ENCODE measurements at regions not wholly inside any gene's neighbourhood (a gene's known extent, or its start where the extent isn't known, plus 50 kb on each side); places are given as distances from the start of the nearest gene placed in this dataset.

DNA sequence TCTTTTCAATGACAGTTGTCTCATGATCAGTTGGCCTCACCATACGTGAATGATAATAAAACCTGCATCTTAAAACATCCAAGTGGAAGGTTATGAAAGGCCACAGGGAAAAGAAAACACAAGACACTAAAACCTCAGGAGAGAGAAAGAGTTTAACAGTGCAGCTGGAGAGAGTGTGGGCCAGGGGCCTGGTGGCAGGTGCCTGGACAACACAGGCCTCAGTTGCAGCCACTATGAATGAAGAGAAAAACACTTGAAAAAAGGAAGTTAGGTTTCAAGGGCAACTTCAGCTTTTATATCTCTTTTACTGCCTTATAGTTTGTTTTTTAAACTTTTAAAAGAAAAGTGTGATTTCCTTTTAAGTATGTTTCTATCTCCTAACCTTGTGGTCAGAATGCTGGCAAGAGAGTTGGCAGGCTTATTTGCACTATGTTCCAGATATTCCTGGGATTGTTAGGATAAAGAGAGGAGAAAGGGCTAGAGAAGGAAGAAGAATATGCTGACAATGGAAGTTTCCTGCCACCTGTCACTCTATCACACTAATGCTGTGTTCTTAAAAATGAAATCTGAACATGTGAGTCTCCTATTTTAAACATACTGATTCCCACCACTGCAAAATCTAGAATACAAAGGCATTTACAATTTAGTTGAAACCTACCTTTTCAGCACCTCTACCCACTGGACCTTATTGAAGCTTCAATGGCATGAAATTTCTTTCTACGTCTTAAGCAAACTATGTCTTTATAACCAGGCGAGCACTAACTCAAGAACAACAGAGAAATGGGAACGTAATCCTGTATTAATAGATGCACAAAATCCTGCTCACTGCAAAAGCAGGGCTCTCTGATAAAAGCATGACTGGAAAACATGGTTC is 222.4 kb downstream of the CD83 start:
- no peak for DNase-seq

DNA sequence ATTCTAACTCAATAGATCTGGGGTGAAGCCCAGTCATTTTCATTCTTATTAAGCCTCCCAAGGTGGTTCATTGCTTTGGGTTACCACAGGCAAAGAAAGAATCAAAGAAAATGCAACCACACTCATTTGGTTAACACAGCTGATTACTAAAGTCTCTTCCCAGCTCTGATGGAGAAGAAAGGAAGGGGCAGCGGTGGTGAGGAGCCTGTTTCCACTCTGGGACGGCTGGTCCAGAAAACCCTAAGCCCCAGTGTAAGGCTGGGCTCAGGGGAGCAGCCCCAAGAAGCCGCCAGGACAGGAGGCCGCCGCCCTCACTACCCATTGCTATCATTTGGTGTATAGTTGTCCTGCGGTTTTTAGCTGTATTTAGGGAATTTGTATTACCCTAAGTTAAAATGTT is 226.9 kb downstream of the CD83 start:
- DNase-seq, result no peak

DNA sequence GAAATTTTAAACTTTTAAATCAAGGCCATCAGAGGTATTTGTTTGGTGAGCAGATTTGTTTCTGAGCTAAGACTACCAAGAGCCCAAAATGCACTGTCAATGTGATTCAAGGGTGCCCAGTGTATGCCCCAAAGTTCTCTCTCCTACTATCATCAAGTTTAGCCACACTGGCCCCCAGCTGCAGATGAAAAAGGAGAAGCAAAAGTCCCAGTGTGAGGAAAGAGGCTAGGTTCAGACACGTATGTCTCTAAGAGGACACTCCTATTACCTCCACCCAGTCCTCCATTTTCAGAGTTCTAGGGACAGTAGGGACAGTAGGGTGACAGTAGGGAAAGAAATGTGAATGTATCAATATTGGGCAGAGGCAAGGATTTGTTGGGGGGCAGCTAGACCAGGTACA is 230.8 kb downstream of the CD83 start:
- no peak for DNase-seq

DNA sequence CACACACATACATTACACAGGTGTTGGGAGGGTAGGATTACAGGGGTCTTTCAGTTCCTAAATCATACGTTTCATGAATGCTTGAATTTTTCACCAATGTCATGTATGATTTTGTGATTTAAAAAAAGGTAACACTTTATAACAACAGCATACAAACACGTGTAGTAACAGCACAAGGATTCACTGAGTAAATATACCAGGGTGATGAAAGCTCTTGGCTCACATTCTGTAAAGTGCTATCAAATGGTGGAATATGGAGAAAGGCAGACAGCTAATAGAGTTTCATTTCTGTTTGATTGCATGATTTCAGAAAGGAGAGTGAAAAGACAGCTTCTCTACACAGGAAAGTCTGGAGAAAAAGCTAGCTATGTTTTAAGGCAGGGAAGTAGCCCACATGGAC is 231.9 kb downstream of the CD83 start:
- no peak for DNase-seq

- no peak for DNase-seq
These were observed 232.6 kb downstream of the CD83 start for GRCh38 chr6:14350210-14350609.

GRCh38 chr6:14353281-14353680 is 235.7 kb downstream of the CD83 start:
- no peak for DNase-seq

DNA sequence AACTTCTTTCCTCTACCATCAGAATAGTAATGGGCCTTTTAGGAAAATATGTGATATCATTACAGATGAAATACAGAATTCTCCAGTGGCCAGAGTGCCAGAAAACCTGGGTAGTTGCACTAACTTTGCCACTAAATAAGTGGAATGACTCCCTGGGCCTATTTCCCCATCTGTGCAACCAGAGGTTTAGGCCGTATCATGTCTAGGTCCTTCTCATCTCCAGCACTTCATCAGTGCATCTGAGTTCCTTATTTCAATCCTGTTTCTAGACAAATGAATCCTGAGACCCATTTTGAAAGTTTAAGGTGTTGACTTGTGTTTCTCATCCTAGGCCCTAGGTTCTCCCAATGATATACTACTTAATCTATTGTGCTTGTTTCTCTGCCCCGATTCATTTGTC is 236.2 kb downstream of the CD83 start:
- DNase-seq, result no peak

GRCh38 chr6:14354919-14355572 is 237.5 kb downstream of the CD83 start:
- DNase-seq, result no peak

DNA sequence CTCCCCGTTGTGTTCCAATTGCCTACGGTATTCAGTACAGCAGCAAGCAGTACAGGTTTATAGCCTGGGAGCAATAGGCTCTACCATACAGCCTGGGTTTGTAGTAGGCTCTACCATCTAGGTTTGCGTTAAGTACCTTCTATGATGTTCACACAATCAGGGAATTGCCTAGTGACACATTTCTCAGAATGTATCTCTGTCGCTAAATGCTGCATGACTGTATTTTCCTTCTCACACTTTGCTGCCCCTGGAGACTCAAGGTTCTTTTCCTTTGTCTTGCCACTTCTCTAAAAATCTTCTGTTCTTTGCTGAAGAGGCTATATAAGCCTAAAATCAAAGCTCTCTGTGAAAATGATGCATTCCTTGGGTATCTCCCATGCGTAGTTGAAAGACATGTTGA is 241.9 kb downstream of the CD83 start:
- no peak for DNase-seq

GRCh38 chr6:14360565-14360964 is 243.0 kb downstream of the CD83 start:
- no peak for DNase-seq

DNA sequence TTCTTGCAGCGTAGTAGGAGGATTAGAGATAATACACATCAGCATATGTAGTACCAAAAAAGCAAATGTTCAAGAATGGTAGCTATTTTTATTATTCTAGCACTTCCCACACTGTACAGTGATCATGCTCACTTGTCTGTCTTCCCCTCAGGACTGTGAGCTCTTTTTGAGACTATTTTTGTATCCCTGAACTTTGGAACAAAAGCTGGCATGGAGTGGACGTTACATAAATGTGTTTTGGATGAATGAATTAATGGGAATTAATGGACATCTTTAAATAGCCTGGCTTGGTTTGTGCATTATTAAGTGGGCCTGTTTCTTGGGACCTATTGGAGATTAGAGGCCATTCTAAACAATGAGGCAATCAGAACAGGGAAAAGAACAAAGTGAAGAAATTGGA is 243.7 kb downstream of the CD83 start:
- no peak for DNase-seq

DNA sequence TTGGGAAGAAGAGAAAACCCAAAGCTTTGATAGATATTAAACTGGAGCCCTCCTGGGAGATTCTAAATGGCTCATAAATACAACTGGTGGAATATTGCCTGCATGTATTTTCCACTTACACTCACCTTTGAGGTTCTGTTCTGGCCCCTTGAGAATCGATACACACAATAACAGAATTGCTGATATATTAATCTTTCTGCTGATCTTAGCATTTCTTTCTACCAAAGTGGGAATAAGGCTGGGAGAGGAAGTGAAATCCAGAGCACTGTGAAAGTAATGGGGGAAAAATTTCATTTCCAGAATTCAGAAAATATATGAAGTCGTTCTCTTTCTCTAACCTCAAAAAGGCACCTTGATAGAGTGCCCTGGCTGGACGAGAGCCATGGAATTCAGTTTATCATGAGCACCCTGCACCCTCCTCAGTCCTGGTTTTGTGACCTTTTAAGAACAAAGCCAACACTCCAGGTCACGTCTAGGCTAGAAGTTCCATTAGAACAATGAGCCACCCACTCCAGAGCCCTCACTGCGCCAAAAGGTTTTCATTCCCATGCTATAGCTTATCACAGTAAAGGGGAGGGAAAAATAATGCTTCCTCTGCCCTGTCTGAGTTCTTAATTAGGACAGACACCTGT is 244.5 kb downstream of the CD83 start:
- no peak for DNase-seq

- no peak for DNase-seq
These were observed 246.8 kb downstream of the CD83 start for GRCh38 chr6:14364370-14364769.

GRCh38 chr6:14365393-14365792 is 247.8 kb downstream of the CD83 start:
- no peak for DNase-seq

DNA sequence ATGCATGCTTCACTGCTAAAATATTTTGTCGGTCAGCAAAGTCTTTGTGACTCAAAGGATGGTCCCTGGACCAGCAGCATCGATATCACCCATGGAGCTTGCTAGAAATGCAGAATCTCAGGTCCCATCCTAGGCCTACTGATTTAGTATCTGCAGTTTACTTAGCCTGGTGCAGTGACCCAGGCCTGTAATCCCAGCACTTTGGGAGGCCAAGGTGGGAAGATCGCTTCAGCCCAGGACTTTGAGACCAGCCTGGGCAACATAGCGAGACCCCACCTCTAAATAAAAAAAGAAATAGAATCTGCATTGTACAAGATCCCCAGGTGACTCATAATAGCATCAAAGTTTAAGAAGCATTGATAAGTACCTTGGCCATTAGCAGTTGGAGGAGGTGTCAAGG is 248.7 kb downstream of the CD83 start:
- DNase-seq, result no peak

- DNase-seq, result no peak
These were observed 249.3 kb downstream of the CD83 start for GRCh38 chr6:14366872-14367271.

DNA sequence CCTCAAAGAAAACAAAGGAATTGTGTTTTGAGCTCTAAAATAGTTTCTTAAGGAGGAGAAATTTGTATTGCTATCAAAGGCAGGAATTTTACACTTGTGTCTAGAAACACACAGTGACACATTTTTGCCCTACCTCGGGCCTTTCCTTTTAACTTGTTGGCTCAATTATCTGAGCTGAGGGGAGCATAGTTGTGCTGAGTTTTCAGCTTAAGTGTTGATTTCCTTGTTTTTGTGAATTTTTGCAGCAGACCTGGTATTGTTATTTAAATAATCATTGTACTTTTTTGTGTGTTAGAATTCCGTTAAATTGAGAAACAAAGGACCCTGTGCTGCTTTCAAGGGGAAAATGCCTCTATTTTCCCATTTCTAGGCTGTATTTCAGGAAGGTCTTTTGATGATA is 249.7 kb downstream of the CD83 start:
- DNase-seq, result no peak

- no peak for DNase-seq
These were observed 252.1 kb downstream of the CD83 start for GRCh38 chr6:14369717-14370116.

- DNase-seq, result no peak
These were observed 254.0 kb downstream of the CD83 start for GRCh38 chr6:14371530-14371929.

DNA sequence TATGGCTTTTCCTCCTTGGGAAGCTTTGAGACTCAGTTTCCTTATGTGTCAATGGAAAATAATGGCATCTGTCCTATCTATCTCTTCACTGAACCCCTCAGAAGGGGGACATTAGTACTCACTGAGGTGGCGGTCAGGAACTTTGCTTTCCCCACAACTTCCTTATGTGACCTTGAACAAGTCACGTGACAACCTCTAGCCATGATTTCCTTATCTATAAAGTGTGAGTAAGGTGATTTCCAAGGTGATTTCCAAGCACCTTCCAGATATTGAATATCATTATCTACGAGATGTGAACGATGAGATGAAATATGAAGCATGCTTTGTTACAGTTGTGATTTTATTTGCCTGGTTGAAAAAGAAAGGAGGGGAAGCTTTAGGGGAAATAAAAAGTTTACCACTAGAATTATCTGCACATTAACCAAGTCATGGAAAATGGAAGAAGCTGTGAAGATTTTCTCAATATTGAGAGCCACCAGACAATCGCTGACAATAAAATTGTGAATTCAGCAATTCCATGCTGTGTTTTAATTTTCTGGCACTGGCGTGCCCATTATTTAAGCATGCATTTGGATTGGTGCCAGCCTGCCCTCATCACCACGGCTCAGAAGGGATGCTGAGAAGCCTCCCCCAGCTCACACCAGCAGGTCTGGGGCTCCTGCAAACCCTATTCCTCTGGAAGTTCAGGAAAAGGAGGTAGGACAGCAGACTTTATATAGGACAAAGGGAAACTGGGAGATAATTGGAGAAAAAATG is 255.3 kb downstream of the CD83 start:
- DNase-seq, result no peak

- DNase-seq, result no peak
These were observed 256.3 kb downstream of the CD83 start for GRCh38 chr6:14373648-14374437.

- no peak for DNase-seq
These were observed 258.4 kb downstream of the CD83 start for GRCh38 chr6:14375930-14376329.

- DNase-seq, result no peak
These were observed 262.0 kb downstream of the CD83 start for GRCh38 chr6:14379568-14379967.
